ENCODE measurements at regions not wholly inside any gene's neighbourhood (a gene's known extent, or its start where the extent isn't known, plus 50 kb on each side); places are given as distances from the start of the nearest gene placed in this dataset.

DNA sequence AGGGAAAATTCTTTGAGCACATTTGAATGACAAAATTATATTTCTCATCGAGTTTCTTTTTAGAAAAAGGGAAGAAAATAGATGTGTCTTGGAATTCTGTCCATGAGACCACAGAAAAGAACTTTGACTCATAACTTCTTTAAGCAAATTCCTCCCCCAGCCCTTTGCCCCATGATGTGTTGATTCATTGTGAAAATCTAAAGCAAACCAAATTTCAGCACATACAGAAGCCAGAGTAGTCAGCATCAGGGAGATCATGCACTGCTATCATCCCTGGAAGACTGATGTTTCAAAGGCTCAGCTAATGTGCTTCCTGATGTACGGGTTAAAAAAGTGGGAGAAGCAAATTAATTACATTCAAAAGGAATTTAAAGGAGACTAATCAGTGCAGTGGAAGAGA lies 159.7 kb downstream of the FAT3 start:
- peak; percentile 11 for DNase-seq (ENCODE audit: low spot score)

- no peak for DNase-seq (ENCODE audit: low spot score)
Observed at GRCh38 chr11:92384802-92385201, 160.2 kb downstream of the FAT3 start.

DNA sequence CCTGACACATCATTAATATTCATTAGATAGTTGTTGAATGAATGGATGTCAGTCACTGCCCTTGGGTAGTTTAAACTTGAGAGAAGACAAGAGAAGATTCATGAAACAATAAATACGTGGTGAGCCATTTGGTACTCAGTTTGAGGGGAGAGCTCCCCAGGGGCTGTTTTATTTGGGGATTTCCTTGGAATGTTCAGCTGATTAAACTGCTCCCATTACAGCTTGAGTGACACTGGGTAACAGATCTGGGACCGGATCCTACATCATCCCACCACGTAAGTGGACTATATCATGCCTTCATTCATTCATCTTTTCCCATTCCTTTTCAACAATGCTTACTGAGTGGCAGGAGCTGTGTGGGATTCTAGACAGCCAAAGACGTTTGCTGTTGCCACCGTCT lies 162.0 kb downstream of the FAT3 start:
- no peak for DNase-seq (ENCODE audit: low spot score)

- DNase-seq (ENCODE audit: low spot score) = no peak
Observed at GRCh38 chr11:92387859-92388258, 163.2 kb downstream of the FAT3 start.

GRCh38 chr11:92388380-92388779 lies 163.8 kb downstream of the FAT3 start:
- no peak for DNase-seq (ENCODE audit: low spot score)

DNA sequence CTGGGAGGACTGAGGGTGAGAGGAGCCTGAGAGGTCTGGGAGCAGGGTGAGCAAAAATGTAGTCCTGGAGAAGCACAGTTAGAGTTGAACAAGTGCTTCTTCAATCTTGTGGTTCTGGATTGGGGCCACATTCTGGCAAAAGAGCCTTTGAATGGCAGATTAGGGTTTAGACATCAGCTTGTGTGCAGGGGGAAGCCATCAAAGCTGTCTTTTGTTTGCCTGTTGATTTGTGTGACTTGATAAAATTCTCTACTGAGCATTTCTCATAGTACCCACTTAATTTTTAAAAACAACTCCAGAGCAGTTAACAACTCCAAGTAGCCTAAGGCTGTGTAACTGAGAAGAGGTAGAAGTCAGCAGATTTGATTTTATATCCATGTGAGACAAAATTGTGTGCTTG lies 166.2 kb downstream of the FAT3 start:
- DNase-seq (ENCODE audit: low spot score) = no peak

DNA sequence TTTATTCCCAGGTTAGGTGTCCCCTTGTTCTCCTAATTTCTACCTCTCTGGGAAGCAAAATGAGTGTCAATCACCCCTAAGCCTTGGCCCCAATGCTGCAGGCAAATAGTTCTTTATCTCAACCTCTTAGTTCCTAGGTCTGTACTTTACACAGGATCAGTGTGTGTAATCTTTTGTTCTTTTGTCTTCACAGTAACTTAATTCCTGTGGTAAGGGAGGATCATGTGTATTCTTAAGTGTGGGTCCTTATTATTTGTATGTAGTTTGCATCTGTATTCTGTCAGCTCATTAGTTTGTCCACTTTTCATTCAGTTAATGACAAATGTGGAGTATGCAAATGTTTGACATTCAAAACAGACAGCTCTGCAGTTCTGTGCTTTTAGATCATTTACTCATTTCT lies 166.7 kb downstream of the FAT3 start:
- no peak for DNase-seq (ENCODE audit: low spot score)

DNA sequence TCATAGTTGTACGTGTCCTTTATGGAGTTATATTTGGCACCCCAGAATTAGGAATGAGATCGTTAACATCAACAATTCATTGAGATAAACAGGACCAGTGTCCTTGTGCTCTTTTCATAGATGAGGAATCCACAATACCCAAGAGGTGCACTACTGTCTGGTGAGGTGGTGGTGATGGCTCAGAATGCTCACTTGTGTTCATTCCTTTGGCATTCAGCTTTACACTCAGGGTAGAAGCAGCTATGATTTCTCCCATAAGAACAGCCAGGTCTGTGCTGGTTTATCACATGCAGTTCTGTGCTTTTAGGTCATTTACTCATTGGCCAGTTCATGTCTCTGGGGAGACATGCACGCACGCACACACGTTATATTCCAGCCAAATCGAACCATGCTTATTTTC lies 167.2 kb downstream of the FAT3 start:
- no peak for DNase-seq (ENCODE audit: low spot score)

GRCh38 chr11:92393218-92393617 lies 168.6 kb downstream of the FAT3 start:
- no peak for DNase-seq (ENCODE audit: low spot score)

DNA sequence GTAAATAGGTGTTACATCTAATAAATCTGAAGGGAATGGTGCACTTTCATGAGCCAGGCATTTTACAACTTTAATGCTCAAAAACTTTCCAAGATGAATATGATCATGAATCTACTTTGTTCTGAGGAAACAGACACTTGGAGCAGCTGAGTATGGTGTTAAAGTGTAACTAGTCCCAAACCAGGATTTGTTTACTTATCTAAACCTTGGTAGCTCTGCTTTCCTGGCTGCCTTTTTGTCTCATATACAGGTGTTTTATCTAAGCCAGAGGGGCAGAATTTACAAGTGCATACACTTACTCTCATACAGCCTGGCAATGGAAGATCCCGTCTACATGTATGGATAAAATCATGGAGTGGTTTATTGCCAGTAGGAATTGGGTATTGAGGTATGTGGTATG lies 171.5 kb downstream of the FAT3 start:
- DNase-seq (ENCODE audit: low spot score) = no peak

DNA sequence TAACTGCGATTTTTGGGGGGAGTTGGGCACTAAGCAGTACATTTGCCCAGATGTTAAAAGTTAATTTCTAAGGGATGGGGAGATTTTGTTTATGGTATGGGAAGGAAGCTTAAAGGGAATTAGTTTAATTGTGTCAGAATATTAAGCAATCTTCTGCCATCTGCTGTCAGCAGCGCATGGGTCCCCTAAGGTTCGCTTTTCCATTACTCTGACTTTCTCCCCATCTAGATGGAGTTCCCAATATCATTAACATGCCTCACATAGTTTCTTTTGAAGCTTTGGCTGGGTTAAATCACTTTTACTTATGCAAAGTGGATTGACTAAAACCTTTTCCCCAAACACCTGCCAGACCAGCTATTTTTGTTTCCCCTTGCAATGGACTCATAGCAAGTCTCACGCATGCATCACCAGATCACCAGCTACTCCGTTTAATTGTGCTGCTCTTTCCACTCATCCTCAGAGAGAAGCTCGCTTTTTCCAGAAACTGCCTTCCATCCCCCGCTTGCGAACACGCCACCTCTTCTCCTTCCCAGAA lies 172.7 kb downstream of the FAT3 start:
- no peak for DNase-seq (ENCODE audit: low spot score)

- DNase-seq (ENCODE audit: low spot score) = no peak
Observed at GRCh38 chr11:92399705-92400104, 175.1 kb downstream of the FAT3 start.

GRCh38 chr11:92401520-92401919 lies 176.9 kb downstream of the FAT3 start:
- no peak for DNase-seq (ENCODE audit: low spot score)

DNA sequence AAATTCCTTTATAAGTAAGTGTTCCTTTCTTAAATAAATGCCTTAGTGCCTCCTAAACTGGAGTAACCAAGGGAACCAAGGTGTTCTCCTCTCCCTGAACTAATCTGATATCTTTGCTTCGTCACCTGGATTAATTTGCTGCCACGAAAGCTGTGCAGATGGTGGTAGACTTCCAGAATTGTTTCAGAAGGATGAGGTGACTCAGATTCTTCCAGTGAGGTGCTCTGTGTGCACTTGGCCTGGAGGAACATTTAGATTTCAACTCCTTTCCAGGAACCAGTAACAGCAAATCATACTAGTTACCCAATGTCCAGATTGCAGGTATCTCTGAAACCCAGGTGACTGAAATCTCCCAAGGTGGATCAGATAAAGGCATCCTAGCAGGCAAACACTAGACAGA lies 181.9 kb downstream of the FAT3 start:
- no peak for DNase-seq (ENCODE audit: low spot score)

- no peak for DNase-seq (ENCODE audit: low spot score)
Observed at GRCh38 chr11:92409355-92409754, 184.7 kb downstream of the FAT3 start.

GRCh38 chr11:92409956-92410355 lies 185.3 kb downstream of the FAT3 start:
- DNase-seq (ENCODE audit: low spot score) = no peak

DNA sequence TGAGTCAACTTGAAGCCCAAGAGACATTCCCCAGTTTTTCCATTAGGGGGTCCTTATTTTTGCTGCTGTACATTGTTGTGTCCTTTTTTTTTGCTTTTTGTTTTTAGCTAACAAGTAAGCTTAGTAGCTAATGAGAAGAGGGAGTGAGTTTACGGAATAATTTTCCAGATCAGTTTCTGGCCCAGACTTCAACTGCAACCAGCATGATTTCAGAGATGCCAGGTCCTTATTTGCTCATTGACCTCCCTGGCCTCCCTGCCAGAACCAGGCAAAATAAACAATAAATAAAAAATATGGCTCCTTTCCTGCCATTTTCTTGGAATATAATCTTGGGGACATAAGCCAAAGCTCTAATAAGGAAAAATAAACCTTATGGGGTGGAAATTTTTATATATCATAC lies 185.9 kb downstream of the FAT3 start:
- no peak for DNase-seq (ENCODE audit: low spot score)

DNA sequence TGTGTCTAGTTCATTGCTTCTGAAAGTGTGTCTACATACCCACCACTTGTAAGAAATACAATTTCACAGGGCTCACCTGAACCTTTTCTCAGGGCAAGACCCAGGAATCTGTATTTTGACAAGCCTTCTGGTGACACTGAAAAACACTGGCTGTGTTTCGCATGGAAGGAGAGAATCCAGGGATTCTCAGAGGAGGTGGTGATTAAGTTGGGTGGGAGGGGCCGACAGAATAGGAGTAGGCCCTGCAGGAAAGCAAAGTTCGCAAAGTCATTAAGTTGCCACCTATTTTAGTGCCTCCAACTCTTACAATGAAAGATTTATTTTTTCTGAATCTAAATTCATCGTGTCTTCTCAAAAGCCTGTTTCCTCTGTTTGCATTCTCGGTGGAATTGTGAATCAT lies 186.8 kb downstream of the FAT3 start:
- no peak for DNase-seq (ENCODE audit: low spot score)

DNA sequence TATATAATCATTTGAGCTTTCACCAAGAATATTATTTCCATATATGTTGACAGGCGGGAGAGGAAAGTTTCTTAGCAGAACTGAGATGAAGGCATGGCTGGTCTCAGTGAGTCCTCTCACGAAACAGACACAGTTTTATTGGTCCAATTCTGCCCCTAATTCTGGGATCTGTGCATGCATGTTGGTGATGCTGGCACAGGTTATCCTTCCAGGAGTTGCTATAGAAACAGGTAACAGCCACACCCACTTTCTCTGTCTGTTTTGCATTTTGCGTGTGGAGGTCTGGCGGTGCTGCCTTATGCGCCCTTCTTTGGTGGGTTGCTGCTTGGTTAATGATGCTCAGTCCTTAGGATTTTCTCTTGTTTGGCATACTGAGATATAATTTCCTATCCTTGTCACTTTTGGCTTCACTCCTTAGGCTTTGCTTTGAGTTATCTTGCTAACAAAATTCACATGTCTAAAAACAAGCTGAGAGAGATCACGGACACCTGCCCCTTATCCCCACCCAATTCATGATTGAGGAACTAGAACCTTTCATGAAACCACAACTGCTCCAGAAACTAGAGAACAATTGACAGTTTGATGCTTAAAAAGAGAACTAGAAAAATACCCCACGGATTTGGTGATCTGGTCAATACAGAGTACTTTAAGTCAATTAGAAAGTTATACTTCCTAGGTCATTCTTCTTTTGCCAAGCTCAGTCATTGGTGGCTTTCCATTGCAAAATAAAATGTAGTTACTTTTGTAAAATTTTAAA lies 189.3 kb downstream of the FAT3 start:
- DNase-seq (ENCODE audit: low spot score) = no peak

DNA sequence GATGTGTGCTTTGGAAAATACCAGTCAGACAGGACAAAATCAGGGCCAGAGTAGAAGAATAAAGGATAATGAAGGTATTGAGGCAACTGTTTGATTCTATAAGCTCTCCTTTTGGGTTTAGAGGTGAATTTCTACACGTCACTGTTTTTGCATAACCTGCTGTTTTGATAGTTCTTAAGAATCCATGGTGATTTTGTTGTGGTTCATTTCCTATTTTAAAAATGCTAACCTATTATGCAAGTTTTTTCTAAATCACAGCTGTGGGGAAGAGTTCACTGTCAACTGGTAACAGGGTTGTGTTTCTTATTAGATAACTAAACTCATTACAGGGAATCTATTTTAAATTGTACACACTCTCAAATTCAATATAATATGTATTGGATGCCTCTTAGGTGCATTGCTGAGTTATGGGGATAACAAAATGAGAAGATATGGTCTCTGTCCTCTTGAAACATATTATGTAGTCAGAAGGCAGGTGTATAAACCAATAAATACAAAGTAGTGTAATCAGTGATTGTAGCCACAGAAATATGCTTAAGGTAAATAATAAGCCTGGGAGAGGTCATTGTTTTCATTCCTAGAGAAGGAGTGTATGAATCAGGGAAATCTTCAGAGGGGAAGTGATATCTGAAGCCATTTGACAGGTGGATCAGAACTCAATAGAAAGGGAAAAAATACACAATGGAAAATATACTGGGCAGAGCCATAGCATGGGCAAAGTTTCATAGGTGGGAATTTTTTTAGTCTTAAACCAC lies 192.5 kb downstream of the FAT3 start:
- no peak for DNase-seq (ENCODE audit: low spot score)

DNA sequence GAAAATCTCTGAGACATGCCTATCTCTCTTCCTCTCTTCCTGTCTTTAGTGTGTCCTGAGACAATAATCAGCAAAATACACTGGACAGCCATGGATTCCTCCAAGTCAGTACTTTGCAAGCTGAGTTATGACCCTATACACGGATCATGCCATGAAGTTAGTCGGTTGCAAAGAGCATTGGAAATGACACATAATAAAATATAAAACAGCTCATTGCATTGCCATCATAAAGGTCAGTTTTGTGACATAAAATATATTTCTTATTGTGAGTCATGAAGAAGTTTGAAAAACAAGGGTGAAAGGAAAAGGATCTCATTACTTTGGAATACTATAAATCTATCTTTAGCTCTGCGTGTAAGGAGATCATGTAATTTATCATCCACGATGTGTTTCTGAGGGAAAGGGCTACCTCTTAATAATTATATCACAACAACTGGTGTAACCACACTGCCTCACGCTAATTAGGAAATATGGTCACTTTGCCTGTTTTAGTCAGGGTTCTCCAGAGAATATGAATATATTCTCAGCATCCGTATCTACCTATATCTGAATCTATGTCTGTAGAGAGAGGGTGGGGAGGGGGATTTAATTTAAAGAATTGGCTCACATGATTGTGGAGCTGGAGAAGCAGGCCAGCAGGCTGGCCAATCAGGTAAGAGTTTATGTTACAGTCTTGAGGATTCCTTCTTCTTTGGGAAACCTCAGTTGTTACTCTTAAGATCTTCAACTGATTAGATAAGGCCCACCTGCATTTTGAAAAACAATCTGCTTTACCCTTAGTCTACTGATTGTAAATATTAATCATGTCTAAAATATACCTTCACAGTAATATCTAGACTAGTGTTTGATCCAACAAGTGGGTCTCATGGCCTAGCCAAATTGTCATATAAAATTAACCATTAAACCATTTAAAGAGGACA lies 198.8 kb downstream of the FAT3 start:
- DNase-seq (ENCODE audit: low spot score) = no peak

- DNase-seq (ENCODE audit: low spot score) = peak; percentile 28
Observed at GRCh38 chr11:92424281-92424680, 199.7 kb downstream of the FAT3 start.
